ENCODE measurements at regions not wholly inside any gene's neighbourhood (a gene's known extent, or its start where the extent isn't known, plus 50 kb on each side); places are given as distances from the start of the nearest gene placed in this dataset.

GRCh38 chr7:94061326-94061725 is 57.2 kb upstream of the BET1 start:
- no peaks in the 10 kb centered on the region for H3K27me3 ChIP-seq (ENCODE audit: insufficient read depth, low read length, poor library complexity)
- peak overlapping the region; percentile 5 for H3K56ac ChIP-seq (ENCODE audit: low read length)
- H3K4me1 ChIP-seq (ENCODE audit: control insufficient read depth, low read depth, low read length), result peaks cover 5% of the 10 kb centered on the region
- H4K8ac ChIP-seq (ENCODE audit: low read depth, low read length), result no peak overlapping the region
- no peak overlapping the region for H2BK5ac ChIP-seq (ENCODE audit: low read length)
- no peak for DNase-seq
- H3K18ac ChIP-seq (ENCODE audit: low read length), result no peak overlapping the region
- H3K79me2 ChIP-seq (ENCODE audit: control insufficient read depth, insufficient read depth, low read length), result no peaks in the 10 kb centered on the region
- H3K9ac ChIP-seq (ENCODE audit: low read length), result no peak overlapping the region
- H3K4ac ChIP-seq (ENCODE audit: low read depth, low read length), result no peak overlapping the region
- H2BK15ac ChIP-seq (replicated peaks; ENCODE audit: low read depth), result no peak overlapping the region
- H3K4me2 ChIP-seq (ENCODE audit: low read length), result no peak overlapping the region
- H3K23ac ChIP-seq (ENCODE audit: low read length), result no peak overlapping the region
- no peak overlapping the region for H2BK120ac ChIP-seq (ENCODE audit: low read depth, low read length)
- no peak overlapping the region for H3K27ac ChIP-seq (ENCODE audit: low read depth, low read length)
- H3K36me3 ChIP-seq (ENCODE audit: control insufficient read depth, insufficient read depth, low read length), result no peaks in the 10 kb centered on the region
- no peaks in the 10 kb centered on the region for H3K79me1 ChIP-seq (ENCODE audit: low read length)
- H4K5ac ChIP-seq (ENCODE audit: low read length), result no peak overlapping the region
- no CpG with 5 or more reads among the region's 3 CpGs for WGBS (ENCODE audit: extremely low coverage, insufficient coverage, low lambda C conversion rate)
- H3K4me3 ChIP-seq (ENCODE audit: low read length), result no peak overlapping the region
- no peak overlapping the region for H2AK5ac ChIP-seq (ENCODE audit: low read length)

DNA sequence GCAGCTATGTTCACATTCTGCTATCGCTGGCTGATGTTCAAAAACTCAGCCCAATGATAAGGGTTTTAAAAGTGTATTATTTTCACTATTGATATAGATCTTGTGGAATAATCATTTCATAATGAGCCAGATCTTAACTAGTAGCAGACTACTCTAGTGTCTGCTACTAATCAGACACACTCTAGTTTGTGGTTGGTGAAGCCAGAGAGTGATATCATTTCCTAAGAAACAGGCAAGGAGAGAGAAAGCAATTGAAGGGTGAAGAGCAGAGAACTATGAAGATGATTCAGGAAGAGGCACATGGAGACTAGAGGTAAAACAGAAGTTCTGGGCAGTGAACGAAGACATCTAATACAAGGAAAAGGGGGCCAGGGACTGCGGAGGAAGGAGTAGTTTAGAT is 58.2 kb upstream of the BET1 start:
- Histone ChIP-seq H4K8ac (ENCODE audit: low read depth, low read length) (no peak overlapping the region), H2BK15ac (replicated peaks; ENCODE audit: low read depth) (no peak overlapping the region), H3K4me2 (ENCODE audit: low read length) (no peak overlapping the region), H3K9ac (ENCODE audit: low read length) (no peak overlapping the region), H3K79me2 (ENCODE audit: control insufficient read depth, insufficient read depth, low read length) (no peaks in the 10 kb centered on the region), H2BK120ac (ENCODE audit: low read depth, low read length) (no peak overlapping the region), H3K4me1 (ENCODE audit: control insufficient read depth, low read depth, low read length) (peaks cover 5% of the 10 kb centered on the region), H2BK5ac (ENCODE audit: low read length) (no peak overlapping the region), H2AK5ac (ENCODE audit: low read length) (no peak overlapping the region), H3K27ac (ENCODE audit: low read depth, low read length) (no peak overlapping the region), H3K18ac (ENCODE audit: low read length) (no peak overlapping the region), H3K36me3 (ENCODE audit: control insufficient read depth, insufficient read depth, low read length) (no peaks in the 10 kb centered on the region), H3K4me3 (ENCODE audit: low read length) (no peak overlapping the region), H3K23ac (ENCODE audit: low read length) (no peak overlapping the region), H3K4ac (ENCODE audit: low read depth, low read length) (peak overlapping the region; percentile 52), H3K27me3 (ENCODE audit: insufficient read depth, low read length, poor library complexity) (no peaks in the 10 kb centered on the region), H3K56ac (ENCODE audit: low read length) (no peak overlapping the region), H4K5ac (ENCODE audit: low read length) (no peak overlapping the region), H3K79me1 (ENCODE audit: low read length) (no peaks in the 10 kb centered on the region)
- WGBS (ENCODE audit: extremely low coverage, insufficient coverage, low lambda C conversion rate), result no CpG with 5 or more reads among the region's 3 CpGs
- DNase-seq, result no peak

- Histone ChIP-seq H2BK15ac (replicated peaks; ENCODE audit: low read depth) (no peak overlapping the region), H4K8ac (ENCODE audit: low read depth, low read length) (no peak overlapping the region), H3K56ac (ENCODE audit: low read length) (peak overlapping the region; percentile 19), H3K27ac (ENCODE audit: low read depth, low read length) (no peak overlapping the region), H3K4me2 (ENCODE audit: low read length) (no peak overlapping the region), H3K79me1 (ENCODE audit: low read length) (no peaks in the 10 kb centered on the region), H3K79me2 (ENCODE audit: control insufficient read depth, insufficient read depth, low read length) (no peaks in the 10 kb centered on the region), H2BK5ac (ENCODE audit: low read length) (peak overlapping the region; percentile 12), H3K4ac (ENCODE audit: low read depth, low read length) (peak overlapping the region; percentile 16), H3K36me3 (ENCODE audit: control insufficient read depth, insufficient read depth, low read length) (no peaks in the 10 kb centered on the region), H3K18ac (ENCODE audit: low read length) (peak overlapping the region; percentile 84), H3K27me3 (ENCODE audit: insufficient read depth, low read length, poor library complexity) (no peaks in the 10 kb centered on the region), H2AK5ac (ENCODE audit: low read length) (no peak overlapping the region), H3K9ac (ENCODE audit: low read length) (no peak overlapping the region), H4K5ac (ENCODE audit: low read length) (no peak overlapping the region), H3K4me3 (ENCODE audit: low read length) (no peak overlapping the region), H2BK120ac (ENCODE audit: low read depth, low read length) (peak overlapping the region; percentile 88), H3K4me1 (ENCODE audit: control insufficient read depth, low read depth, low read length) (peaks cover 5% of the 10 kb centered on the region), H3K23ac (ENCODE audit: low read length) (no peak overlapping the region)
- peak; percentile 81 for DNase-seq
- WGBS (ENCODE audit: extremely low coverage, insufficient coverage, low lambda C conversion rate), result no CpG with 5 or more reads among the region's 4 CpGs
These were observed 60.5 kb upstream of the BET1 start for GRCh38 chr7:94064541-94065191.

GRCh38 chr7:94067047-94067446 is 62.9 kb upstream of the BET1 start:
- Histone ChIP-seq H3K4me2 (ENCODE audit: low read length) (no peak overlapping the region), H3K27ac (ENCODE audit: low read depth, low read length) (no peak overlapping the region)

DNA sequence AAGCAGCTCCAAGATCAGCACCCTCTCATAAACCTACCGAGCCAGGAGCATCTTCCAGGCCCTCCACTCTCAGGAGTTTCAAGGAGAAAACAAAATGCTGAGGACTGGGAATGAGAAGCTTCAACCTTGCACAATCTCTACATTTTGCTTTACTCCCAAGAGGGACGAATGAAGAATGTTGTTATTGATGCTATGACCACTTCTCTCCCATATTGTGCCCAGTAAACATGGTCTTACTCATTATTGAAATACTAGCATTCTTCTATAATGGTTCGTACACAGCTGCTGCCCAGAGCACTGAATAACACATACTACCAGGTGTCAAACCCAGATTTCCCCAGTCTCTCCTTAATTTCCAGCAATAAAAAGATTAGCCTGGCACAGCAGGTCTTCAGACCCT is 63.4 kb upstream of the BET1 start:
- Histone ChIP-seq H3K4me1 (ENCODE audit: control insufficient read depth, low read depth, low read length) (peaks cover 5% of the 10 kb centered on the region), H3K36me3 (ENCODE audit: control insufficient read depth, insufficient read depth, low read length) (no peaks in the 10 kb centered on the region), H3K18ac (ENCODE audit: low read length) (no peak overlapping the region), H3K79me2 (ENCODE audit: control insufficient read depth, insufficient read depth, low read length) (no peaks in the 10 kb centered on the region), H3K56ac (ENCODE audit: low read length) (no peak overlapping the region), H4K5ac (ENCODE audit: low read length) (no peak overlapping the region), H2AK5ac (ENCODE audit: low read length) (no peak overlapping the region), H3K27ac (ENCODE audit: low read depth, low read length) (no peak overlapping the region), H3K4me2 (ENCODE audit: low read length) (no peak overlapping the region), H4K8ac (ENCODE audit: low read depth, low read length) (no peak overlapping the region), H3K23ac (ENCODE audit: low read length) (no peak overlapping the region), H3K27me3 (ENCODE audit: insufficient read depth, low read length, poor library complexity) (no peaks in the 10 kb centered on the region), H2BK15ac (replicated peaks; ENCODE audit: low read depth) (peak overlapping the region; percentile 21), H3K4me3 (ENCODE audit: low read length) (no peak overlapping the region), H2BK5ac (ENCODE audit: low read length) (no peak overlapping the region), H2BK120ac (ENCODE audit: low read depth, low read length) (no peak overlapping the region), H3K9ac (ENCODE audit: low read length) (no peak overlapping the region), H3K79me1 (ENCODE audit: low read length) (no peaks in the 10 kb centered on the region), H3K4ac (ENCODE audit: low read depth, low read length) (no peak overlapping the region)
- no peak for DNase-seq
- no CpG with 5 or more reads among the region's 3 CpGs for WGBS (ENCODE audit: extremely low coverage, insufficient coverage, low lambda C conversion rate)

More at GRCh38 chr7:94067047-94067446, 62.9 kb upstream of the BET1 start:
- Histone ChIP-seq H3K79me1 (ENCODE audit: low read length) (no peaks in the 10 kb centered on the region), H2BK15ac (replicated peaks; ENCODE audit: low read depth) (no peak overlapping the region), H4K8ac (ENCODE audit: low read depth, low read length) (no peak overlapping the region), H3K79me2 (ENCODE audit: control insufficient read depth, insufficient read depth, low read length) (no peaks in the 10 kb centered on the region), H3K23ac (ENCODE audit: low read length) (no peak overlapping the region), H3K27me3 (ENCODE audit: insufficient read depth, low read length, poor library complexity) (no peaks in the 10 kb centered on the region), H3K9ac (ENCODE audit: low read length) (no peak overlapping the region), H3K4ac (ENCODE audit: low read depth, low read length) (no peak overlapping the region), H3K4me1 (ENCODE audit: control insufficient read depth, low read depth, low read length) (peaks cover 5% of the 10 kb centered on the region), H3K18ac (ENCODE audit: low read length) (no peak overlapping the region), H2BK5ac (ENCODE audit: low read length) (no peak overlapping the region), H3K4me3 (ENCODE audit: low read length) (no peak overlapping the region), H2AK5ac (ENCODE audit: low read length) (no peak overlapping the region), H4K5ac (ENCODE audit: low read length) (no peak overlapping the region), H3K56ac (ENCODE audit: low read length) (no peak overlapping the region), H2BK120ac (ENCODE audit: low read depth, low read length) (no peak overlapping the region), H3K36me3 (ENCODE audit: control insufficient read depth, insufficient read depth, low read length) (no peaks in the 10 kb centered on the region)
- no CpG with 5 or more reads among the region's 1 CpG for WGBS (ENCODE audit: extremely low coverage, insufficient coverage, low lambda C conversion rate)
- no peak for DNase-seq

DNA sequence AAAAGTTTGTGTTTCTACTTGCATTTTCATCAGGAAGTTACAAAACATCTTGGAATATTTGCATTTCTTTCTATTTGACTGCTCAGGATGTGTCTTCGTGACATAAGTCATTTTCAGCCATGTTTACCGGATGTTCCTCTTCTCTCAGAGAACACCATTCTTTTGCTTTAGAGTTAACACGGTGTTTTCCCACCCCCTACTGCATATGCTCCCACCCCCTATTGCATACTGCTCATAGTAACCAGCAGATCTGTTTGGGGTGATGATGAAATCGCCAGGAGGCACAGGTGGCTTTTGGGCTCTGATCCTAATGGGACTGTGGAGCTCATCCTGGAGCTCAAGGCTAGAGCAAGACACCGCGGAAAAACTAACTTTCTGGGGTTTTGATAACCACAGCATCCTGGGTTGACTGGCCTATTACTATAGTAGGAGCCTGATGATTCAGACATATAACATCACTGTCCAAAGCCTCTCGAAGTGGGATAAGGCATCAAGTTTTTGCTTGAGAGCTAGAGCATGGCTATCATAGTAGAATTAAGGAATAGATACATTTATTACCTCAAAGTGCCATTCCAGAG is 65.1 kb upstream of the BET1 start:
- Histone ChIP-seq H3K4me2 (ENCODE audit: low read length) (no peak overlapping the region), H3K4me3 (ENCODE audit: low read length) (no peak overlapping the region), H2BK5ac (ENCODE audit: low read length) (no peak overlapping the region), H3K27ac (ENCODE audit: low read depth, low read length) (no peak overlapping the region), H3K18ac (ENCODE audit: low read length) (no peak overlapping the region), H3K36me3 (ENCODE audit: control insufficient read depth, insufficient read depth, low read length) (no peaks in the 10 kb centered on the region), H3K4me1 (ENCODE audit: control insufficient read depth, low read depth, low read length) (peaks cover 3% of the 10 kb centered on the region), H4K8ac (ENCODE audit: low read depth, low read length) (no peak overlapping the region), H3K9ac (ENCODE audit: low read length) (no peak overlapping the region), H2AK5ac (ENCODE audit: low read length) (no peak overlapping the region), H2BK120ac (ENCODE audit: low read depth, low read length) (no peak overlapping the region), H4K5ac (ENCODE audit: low read length) (no peak overlapping the region), H3K27me3 (ENCODE audit: insufficient read depth, low read length, poor library complexity) (no peaks in the 10 kb centered on the region), H3K79me2 (ENCODE audit: control insufficient read depth, insufficient read depth, low read length) (no peaks in the 10 kb centered on the region), H3K79me1 (ENCODE audit: low read length) (no peaks in the 10 kb centered on the region), H3K4ac (ENCODE audit: low read depth, low read length) (no peak overlapping the region), H3K23ac (ENCODE audit: low read length) (no peak overlapping the region), H2BK15ac (replicated peaks; ENCODE audit: low read depth) (no peak overlapping the region), H3K56ac (ENCODE audit: low read length) (no peak overlapping the region)
- no peak for DNase-seq
- no CpG with 5 or more reads among the region's 7 CpGs for WGBS (ENCODE audit: extremely low coverage, insufficient coverage, low lambda C conversion rate)
